Muscle of leg (tissue), 3 donors: ENCODE measurements at regions not wholly inside any gene's neighbourhood (a gene's known extent, or its start where the extent isn't known, plus 50 kb on each side); places are given as distances from the start of the nearest gene placed in this dataset.

Experiments used
- DNase-seq: peaks from one replicate; pipeline ENCODE4 v3.0.0; 2013
- H3K27ac ChIP-seq: one replicate; pipeline ENCODE4 v1.5.1; 2013; ENCODE audit warnings: mild to moderate bottlenecking, low read length, control low read depth
- H3K27me3 ChIP-seq: one replicate; pipeline ENCODE4 v1.6.1; 2013; ENCODE audit warnings: low read length; ENCODE audit not compliant: control insufficient read depth, insufficient read depth
- H3K36me3 ChIP-seq: one replicate; pipeline ENCODE4 v1.6.1; 2013; ENCODE audit warnings: low read length; ENCODE audit not compliant: control insufficient read depth, insufficient read depth
- H3K4me1 ChIP-seq: one replicate; pipeline ENCODE4 v1.6.1; 2013; ENCODE audit warnings: low read length; ENCODE audit not compliant: control insufficient read depth, insufficient read depth
- H3K4me3 ChIP-seq: one replicate; pipeline ENCODE4 v1.5.1; 2013; ENCODE audit warnings: low read length, control low read depth
- H3K9me3 ChIP-seq: replicated peaks from 2 replicates; pipeline ENCODE4 v1.6.1; 2013; ENCODE audit warnings: low read depth, low read length; ENCODE audit not compliant: control insufficient read depth
- WGBS: methylation state at CpG from one replicate; pipeline ENCODE4 v1.1.5; 2013; ENCODE audit warnings: missing lambda C conversion rate; ENCODE audit not compliant: insufficient coverage; 5-methylcytosine and 5-hydroxymethylcytosine counted together

GRCh38 chr21:38170704-38171682 is 85.8 kb upstream of the KCNJ15 start:
- no peak for DNase-seq
- no peak overlapping the region for H3K27ac ChIP-seq
- no peaks in the 10 kb centered on the region for H3K27me3 ChIP-seq
- peaks cover 14% of the 10 kb centered on the region for H3K4me1 ChIP-seq
- 93% methylated on average over 4 of the region's 8 CpGs for WGBS
- H3K4me3 ChIP-seq, result no peak overlapping the region
- H3K36me3 ChIP-seq, result no peaks in the 10 kb centered on the region
- H3K9me3 ChIP-seq, result no peaks in the 10 kb centered on the region

GRCh38 chr21:38171723-38172344 is 85.0 kb upstream of the KCNJ15 start:
- WGBS, result 44% methylated on average over 8 of the region's 12 CpGs
- no peaks in the 10 kb centered on the region for H3K27me3 ChIP-seq
- no peak for DNase-seq
- H3K4me3 ChIP-seq, result no peak overlapping the region
- H3K27ac ChIP-seq, result no peak overlapping the region
- H3K4me1 ChIP-seq, result peaks cover 10% of the 10 kb centered on the region
- H3K9me3 ChIP-seq, result no peaks in the 10 kb centered on the region
- H3K36me3 ChIP-seq, result no peaks in the 10 kb centered on the region

DNA sequence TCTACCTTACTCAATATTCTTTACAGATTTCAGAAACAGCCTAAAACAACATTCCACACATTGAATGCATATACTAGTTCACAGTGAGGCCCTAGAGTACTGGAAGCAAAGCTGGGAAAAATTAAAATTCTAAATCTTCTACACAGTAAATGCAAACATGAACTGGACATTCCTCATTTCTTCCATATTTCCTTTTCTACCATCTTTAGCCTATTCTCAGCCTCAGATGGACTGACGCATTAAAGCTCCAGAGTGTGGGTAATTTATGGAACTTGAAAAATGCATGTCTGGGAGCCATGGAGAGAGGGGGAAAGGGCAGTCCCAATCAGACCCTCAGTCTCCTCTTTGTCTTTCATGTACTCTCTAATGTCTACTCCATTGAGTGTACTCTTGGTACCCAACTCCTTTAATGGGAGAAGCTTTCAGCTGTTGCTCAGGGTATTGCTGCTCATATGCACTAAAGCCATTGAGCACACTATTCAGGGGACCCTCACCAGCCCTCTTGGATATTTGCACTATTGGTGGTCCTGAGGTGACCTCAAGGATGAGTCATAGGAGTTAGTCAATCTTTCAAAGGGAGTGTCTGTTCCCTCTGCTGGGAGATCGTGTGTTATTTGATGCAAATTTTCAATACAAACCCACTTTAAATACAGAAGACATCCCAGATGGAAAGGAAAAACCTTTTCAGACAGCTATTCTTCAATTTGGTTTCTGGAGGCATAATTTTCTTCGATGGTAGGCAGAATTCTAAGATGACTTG is 83.3 kb upstream of the KCNJ15 start:
- Histone ChIP-seq H3K27ac (no peak overlapping the region), H3K36me3 (no peaks in the 10 kb centered on the region), H3K9me3 (no peaks in the 10 kb centered on the region), H3K4me1 (peaks cover 10% of the 10 kb centered on the region), H3K27me3 (no peaks in the 10 kb centered on the region), H3K4me3 (no peak overlapping the region)
- no CpG with 5 or more reads among the region's 3 CpGs for WGBS
- no peak for DNase-seq

DNA sequence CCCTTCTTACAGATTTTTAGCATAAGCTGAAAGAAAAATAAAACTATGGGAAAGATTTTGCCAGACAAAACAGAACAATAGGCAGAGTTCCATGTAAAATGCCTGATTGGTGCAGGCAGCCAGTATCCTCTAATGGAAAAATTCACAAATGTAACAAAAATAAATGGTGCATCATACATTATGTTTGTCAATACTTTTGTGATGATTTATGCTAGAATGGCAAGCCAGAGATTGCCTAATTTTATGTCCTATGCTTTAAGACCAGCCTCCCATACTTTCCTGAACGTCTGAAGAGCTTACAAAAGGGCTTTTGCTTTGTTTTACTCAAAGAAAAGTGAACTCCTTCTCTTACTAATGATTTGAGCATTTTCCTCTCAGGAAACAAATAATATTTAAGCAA is 81.5 kb upstream of the KCNJ15 start:
- Histone ChIP-seq H3K27me3 (no peaks in the 10 kb centered on the region), H3K9me3 (no peaks in the 10 kb centered on the region), H3K4me3 (no peak overlapping the region), H3K27ac (no peak overlapping the region), H3K36me3 (no peaks in the 10 kb centered on the region), H3K4me1 (peaks cover 10% of the 10 kb centered on the region)
- DNase-seq, result peak; percentile 74
- no CpG with 5 or more reads among the region's 1 CpG for WGBS

DNA sequence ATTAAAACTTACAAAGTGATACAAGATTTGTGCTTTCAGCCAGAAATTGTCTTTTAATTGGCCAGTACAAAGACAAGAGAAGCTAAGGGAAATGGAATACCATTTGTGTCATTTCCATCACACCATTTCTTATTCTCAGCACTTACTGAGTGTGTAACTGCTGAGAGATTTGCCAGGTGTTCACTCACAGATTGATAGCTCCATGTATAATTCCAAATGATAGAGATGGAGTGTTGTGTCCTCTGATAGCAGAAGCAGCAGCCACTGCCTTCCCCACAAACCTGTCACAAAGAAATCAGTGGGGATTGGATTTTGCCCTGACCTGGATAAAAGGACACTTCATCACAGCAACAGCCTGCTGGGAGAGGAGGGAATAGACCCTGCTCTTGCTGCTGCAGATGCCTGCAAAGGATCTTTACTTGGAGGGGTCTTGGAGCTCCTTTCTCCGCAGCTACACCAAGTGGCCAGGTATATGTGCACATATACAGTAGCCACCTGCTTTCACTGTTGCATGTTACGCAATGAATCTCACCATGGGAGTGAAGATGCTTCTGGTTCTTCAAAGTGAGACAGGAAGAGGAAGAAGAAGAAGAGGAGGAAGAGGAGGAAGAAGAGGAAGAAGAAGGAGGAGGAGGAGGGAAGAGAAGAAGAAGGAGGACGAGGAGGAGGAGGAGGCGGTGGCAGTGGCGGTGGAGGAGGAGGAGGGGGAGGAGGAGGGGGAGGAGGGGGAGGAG is 78.7 kb upstream of the KCNJ15 start:
- no peaks in the 10 kb centered on the region for H3K9me3 ChIP-seq
- H3K4me3 ChIP-seq, result no peak overlapping the region
- H3K27ac ChIP-seq, result no peak overlapping the region
- no peaks in the 10 kb centered on the region for H3K27me3 ChIP-seq
- no peaks in the 10 kb centered on the region for H3K4me1 ChIP-seq
- no peaks in the 10 kb centered on the region for H3K36me3 ChIP-seq
- DNase-seq, result no peak
- WGBS, result 100% methylated on average over 2 of the region's 5 CpGs

- Histone ChIP-seq H3K27ac (no peak overlapping the region), H3K4me3 (no peak overlapping the region), H3K9me3 (no peaks in the 10 kb centered on the region), H3K36me3 (no peaks in the 10 kb centered on the region), H3K27me3 (no peaks in the 10 kb centered on the region), H3K4me1 (no peaks in the 10 kb centered on the region)
- no peak for DNase-seq
- 79% methylated on average over 5 of the region's 6 CpGs for WGBS
Observed at GRCh38 chr21:38178653-38179470, 77.9 kb upstream of the KCNJ15 start.

DNA sequence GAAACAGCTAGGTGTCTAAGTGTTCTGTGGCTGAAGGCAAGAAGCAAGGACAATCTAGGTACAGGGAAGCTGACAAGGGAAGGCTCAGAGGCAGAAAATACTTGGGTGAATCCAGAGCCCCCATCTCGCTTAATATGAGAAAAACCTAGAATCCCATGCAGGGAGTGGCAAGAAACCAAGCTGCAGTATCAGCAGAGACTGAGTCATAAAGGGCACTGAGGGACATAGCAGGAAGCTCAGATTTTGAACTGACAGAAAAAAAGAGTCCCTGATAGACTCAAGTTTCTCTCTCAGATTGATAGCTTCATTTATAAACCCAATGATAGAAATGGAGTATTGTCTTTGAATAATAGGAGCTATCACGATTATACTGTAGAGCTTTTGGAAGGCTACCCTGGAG is 77.3 kb upstream of the KCNJ15 start:
- H3K4me3 ChIP-seq, result no peak overlapping the region
- 89% methylated on average over 2 of the region's 2 CpGs for whole genome bisulfite sequencing
- H3K27me3 ChIP-seq, result no peaks in the 10 kb centered on the region
- H3K9me3 ChIP-seq, result no peaks in the 10 kb centered on the region
- H3K36me3 ChIP-seq, result no peaks in the 10 kb centered on the region
- no peak for DNase-seq
- no peak overlapping the region for H3K27ac ChIP-seq
- H3K4me1 ChIP-seq, result no peaks in the 10 kb centered on the region

DNA sequence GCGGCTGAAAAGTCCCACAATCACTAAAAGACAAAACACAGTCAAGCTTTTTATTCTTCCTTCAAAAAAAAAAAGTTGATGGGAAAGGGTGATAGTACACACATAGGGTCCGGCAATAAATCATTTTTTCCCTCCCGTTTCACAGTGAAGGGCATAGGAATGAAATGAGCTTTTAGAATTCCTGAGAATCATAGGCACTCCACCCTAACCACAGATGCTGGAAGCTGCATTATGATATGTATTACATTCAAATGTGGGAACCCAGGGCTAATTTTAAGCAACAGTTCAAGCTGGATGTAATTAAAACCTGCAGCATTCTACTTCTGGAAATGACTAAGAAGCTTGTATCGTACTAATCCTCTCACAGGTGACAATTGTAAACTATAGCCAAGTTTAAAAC is 75.7 kb upstream of the KCNJ15 start:
- Histone ChIP-seq H3K9me3 (no peaks in the 10 kb centered on the region), H3K27ac (no peak overlapping the region), H3K27me3 (no peaks in the 10 kb centered on the region), H3K4me3 (no peak overlapping the region), H3K36me3 (no peaks in the 10 kb centered on the region), H3K4me1 (no peaks in the 10 kb centered on the region)
- no CpG with 5 or more reads among the region's 4 CpGs for WGBS
- no peak for DNase-seq

DNA sequence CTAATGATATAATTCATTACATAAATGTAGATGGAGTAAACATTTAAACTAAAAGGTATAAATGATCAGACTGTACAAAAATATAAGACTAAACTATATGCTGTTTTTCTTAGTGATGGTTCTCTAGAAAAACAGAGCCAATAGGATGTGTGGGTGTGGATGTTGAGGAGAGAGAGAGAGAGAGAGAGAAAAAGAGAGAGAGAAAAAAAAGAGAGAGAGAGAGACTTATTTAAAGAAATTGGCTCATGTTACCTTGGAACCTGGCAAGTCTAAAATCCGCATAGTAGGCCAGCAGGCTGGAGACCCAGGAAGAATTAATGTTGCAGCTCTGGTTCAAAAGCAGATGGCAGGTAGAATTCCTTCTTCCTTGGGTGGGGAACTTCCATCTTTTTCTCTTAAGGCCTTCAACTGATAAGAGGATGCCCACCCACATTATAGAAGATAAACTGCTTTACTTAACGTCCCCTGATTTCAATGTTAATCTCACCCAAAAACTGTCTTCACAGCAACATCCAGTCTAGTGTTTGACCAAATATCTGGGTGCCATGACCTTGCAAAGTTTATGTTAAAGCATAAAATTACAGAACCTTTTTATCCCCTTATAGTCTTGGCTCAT is 74.3 kb upstream of the KCNJ15 start:
- H3K27ac ChIP-seq, result no peak overlapping the region
- no peak for DNase-seq
- no peak overlapping the region for H3K4me3 ChIP-seq
- H3K9me3 ChIP-seq, result no peaks in the 10 kb centered on the region
- WGBS, result 78% methylated on average over 1 of the region's 2 CpGs
- H3K36me3 ChIP-seq, result no peaks in the 10 kb centered on the region
- no peaks in the 10 kb centered on the region for H3K27me3 ChIP-seq
- no peaks in the 10 kb centered on the region for H3K4me1 ChIP-seq
